HG03025 (cell line): ENCODE measurements at regions not wholly inside any gene's neighbourhood (a gene's known extent, or its start where the extent isn't known, plus 50 kb on each side); places are given as distances from the start of the nearest gene placed in this dataset.

Source experiments
- ATAC-seq: cut with Tn5 transposase; IDR thresholded peaks from one replicate; pipeline ENCODE4 v1.9.1; 2021; ENCODE audit warnings: mild to moderate bottlenecking, moderate library complexity; ENCODE audit not compliant: unreplicated experiment, low FRiP score

DNA sequence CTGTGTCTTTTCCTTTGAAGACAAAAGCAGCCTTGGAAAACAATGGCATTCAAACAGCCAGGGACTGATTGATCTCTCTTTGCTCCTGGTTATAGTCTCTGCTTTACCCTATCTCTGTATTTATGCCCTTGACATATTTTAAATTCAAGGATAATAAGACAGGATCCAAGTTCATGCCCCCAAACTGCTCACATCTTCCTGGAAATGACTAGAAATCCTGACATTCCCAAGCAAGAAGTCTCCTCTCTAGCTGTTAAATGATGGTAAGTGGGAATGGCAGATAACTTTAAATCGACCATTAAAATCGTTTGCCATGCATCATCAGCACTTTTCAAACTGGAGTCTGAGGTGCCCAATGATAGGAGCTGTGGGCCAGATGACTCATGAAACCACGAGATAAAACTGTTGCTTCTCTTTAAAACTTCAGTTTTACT, 435.6 kb downstream of the FOXO1 start:
- no peak for ATAC-seq

DNA sequence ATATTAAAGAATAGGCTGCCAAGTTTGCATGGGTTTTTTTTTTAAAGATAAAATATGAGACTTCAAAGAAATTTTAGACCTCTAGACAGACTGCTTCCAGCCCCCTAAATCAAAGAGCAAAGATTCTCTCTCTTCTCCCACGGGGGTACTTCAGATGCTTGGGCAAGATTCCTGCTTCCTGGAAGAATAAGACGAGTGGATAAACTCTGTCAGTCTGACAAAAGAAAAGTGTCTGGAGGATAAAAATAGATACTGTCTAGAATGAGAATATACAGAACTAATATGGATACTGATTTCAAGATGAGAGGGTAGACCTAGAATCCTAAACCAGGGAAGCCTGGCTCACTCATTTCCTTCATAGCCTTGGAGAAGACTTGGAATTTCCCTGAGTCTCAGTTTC, 435.1 kb downstream of the FOXO1 start:
- ATAC-seq, result no peak

DNA sequence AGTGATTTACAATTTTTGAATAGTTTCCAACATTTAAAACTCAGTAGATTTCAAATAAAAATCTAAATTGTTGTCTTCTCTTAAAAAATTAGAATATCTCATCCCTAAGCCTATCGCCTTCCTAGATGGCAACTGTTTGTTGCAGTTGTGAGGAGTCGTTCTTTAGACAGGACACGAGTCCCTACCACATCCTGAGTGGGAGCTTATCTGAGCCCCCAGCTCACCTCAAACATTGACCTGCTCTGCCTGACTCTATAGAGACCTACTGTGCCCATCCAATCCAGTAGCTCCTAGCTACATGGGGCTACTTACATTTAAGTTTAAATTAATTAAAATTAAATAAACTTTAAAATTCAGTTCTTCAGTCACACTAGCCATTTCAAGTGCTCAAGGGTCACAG, 434.7 kb downstream of the FOXO1 start:
- ATAC-seq, result no peak

DNA sequence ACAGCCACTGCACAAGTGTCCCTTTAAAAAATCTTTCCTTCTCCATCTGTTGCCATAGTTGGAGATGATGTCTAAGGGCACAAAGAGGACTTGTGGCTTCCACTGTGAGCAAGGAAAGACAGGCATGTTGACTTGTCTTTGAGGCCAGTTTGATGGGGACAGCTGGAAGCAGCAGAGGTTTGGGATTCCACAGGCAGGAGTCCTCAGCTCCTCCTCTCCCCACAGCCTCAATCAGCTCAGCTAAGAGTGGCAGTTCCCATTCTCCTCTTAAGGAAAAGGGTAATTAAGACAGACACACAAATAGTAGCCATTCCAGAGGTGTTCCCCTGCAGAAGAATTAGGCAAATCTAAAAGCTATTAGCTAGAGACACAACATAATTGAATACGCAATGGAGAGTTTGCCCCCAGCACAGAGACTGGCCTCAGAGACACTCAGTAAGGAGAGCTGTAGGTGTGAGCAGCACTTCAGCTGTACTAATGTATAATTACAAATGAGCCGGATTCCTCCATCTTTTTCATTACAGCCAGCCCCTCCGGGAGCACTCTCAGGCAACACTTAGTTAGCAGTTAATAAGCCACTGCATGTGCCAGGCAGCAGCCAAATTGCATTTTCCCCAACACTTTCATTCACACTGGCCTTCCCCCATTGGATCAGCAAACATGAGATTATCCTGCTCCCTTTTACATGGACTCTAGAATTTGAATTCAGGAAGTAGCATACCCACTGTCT, 434.0 kb downstream of the FOXO1 start:
- ATAC-seq, result no peak

DNA sequence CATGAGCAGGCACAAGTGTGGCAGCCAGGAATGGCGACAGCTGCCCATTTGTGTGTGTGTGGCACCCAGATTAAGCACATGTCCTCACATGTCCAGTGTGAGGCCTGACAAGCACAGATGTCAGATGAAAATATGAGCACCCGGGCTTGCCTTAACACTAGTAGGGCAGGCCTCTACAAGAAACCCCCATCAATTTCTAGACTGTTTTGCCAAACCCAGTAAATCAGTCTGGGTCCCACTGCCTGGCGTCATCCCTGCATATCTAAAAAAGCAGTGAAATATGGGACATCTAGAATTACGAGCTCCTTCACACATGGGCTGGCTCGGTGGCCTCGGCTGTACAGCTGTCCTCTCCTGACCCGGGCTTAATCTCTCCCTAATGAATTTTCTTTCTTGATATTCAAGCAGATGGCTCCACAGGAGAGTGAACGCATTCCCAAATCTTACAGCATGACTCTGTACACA, 432.7 kb downstream of the FOXO1 start:
- ATAC-seq, result no peak

DNA sequence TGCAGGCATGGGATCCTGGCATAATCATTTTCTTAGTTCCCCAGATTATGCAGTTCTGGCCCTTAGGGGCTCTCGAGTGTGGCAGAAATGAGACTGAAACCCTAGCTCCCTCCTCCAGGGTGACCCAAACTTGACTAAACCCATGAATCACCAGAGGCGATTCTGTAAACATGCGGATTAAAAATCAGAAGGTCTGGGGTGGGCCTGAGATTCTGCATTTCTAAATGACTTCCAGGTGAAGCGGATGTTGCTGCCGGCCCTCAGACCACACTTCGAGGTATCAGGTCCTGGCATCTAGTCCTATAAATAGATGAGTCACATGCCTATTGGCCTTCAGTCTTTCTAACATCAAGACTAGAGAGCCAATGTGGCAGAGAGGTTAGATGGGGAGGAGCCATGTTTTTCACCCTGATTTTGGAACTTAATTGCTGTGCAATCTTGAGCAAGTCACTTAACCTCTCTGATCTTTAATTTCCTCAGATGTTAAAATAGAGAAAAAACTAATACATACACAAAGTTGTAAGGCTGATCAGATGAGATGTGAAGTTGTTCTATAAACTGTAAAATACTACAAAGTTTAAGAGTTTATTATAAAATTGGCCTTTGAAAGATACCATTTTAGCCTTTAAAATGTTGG, 431.2 kb downstream of the FOXO1 start:
- ATAC-seq, result no peak

DNA sequence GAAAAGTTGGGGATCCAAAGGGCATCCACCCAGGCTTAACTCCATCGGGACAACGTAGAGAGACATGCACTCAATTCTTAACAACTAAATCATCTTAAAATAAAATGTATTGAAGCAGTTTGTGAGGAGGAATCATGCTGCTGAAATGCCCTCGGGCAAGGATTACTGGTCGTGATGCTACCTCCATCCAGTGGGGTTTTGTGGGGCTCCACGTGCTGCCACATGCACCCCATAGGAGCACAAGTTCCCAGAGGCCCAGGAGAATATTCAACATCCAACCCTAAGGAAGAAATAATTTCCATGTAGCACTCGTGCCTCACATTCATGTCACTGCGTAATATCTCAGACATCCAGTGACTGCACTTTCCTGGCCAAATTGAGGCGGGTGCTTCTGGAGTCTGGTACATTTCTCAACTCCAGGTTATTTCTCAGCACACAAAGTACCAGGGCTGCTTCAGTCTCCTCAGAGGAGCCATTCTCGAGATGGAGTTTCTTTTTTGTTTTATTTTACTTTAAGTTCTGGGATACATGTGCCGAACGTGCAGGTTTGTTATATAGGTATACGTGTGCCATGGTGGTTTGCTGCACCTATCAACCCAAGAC, 429.8 kb downstream of the FOXO1 start:
- no peak for ATAC-seq

DNA sequence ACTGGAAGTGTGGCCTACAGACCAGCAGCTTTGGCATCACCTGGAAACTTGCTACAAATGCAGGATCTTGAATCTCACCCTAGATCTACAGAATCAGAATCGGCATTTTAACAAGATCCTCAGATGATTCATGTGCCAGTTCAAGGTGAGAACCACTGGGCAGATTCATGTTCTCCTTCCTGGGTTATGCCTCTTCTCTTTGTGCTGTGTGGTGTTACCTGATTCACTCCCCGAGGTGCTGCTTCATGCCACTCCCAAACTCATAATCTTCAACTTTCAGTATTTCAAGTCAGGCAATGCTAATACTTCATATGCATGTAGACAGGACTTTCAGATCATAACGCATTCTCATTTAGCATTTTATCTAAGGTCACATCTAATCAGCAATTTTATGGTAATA, 427.7 kb downstream of the FOXO1 start:
- no peak for ATAC-seq

DNA sequence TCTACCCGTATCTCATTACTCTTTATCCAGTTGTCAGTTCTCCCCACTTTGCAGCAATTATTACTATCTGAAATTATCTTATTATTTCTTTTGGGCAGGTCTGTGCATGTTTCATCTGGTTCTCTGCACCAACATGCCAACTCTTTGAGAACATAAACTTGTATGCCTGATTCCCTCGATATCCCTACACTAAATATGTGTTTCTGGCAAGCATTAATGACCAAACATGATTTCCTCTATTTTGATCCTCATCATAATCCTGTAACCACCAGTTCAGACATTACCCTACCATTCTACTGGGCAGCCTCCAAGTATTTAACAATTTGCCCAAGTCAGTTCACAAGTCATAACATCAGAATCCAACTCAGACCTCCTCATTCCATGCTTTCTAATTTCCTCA, 426.1 kb downstream of the FOXO1 start:
- no peak for ATAC-seq

DNA sequence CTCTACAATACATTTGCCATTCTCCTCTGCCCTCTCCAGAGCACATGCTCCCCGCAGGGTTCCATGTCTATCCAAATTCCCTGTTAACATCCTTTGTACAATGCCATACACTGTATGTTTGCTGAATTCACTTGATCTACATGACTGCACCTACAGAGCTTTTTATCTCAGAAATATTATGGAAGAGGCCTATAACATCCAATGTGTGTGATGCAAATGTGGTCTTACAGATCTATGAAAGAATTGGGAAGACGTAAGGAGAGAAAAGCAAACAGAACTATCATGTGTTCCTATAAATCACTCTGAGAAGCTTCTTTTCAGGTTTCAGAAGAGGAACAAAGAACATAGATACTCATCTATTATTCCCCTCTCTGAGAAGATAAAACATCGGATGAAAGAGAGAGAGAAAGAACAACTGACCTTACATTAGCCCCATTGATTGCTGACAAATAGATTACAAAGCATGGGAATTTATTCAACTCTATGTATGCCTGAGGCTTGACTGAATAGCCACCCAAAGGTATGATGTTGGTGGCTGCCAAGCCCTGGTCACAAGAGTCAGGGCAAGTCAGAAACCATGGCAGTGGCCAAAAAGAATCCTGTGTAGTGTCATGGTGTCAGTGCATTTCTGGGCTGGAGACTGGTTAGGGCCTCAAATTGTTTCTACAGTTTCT, 425.2 kb downstream of the FOXO1 start:
- ATAC-seq, result no peak

DNA sequence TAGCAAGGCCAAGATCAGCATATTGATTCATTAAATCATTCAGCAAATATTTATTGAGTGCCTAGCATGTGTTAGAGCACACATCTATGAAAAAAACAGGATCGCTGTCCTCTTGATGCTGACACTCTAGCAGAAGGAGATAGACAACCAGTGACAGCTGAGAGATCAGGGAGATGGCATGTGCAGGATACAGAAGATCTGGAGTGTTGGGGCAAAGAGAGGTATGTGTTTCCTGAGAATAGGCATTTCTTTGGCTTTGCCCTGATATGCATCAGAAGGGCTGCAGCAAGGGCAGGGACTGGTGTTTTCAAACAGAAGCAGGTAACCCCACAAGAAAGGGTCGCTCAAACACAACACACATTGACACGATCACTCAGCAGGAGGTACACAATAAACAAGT, 423.4 kb downstream of the FOXO1 start:
- ATAC-seq, result no peak

DNA sequence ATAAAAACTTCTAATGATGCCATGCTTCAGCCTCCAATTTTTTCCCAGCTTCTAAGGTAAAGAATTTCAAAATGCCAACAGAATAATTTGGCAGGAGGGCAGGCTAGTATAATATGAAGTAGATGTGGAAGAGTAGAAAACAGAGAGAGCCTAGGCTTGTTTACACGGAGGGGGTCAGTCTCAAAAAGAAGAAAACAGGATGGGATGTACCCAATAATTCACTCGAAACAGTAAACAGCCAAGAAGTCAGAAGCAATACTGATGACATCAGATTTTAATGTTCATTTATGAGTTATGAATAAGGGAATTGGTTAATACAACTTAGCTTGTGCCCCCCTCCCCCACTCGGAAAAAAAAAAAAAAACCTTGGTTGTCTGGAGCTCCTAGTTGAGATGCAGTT, 422.5 kb downstream of the FOXO1 start:
- ATAC-seq, result no peak

DNA sequence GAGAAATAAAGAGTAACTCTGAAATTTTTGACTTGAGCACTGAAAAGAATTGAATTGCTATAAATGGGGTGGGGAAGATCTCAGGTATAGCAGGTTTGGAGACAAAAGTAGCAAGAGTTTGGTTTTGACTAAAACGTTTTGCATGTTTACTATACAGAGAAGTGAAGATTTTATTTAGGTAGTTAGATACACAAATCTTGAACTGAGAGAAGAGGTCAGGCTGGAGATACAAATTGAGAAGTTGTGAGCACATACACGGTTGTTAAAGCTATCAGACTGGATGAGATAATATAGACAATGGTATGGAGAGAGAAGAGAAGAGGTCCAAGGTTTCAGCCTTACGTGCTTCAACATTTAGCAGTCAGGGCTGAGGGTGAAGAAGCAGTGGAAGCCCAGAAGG, 420.9 kb downstream of the FOXO1 start:
- ATAC-seq, result no peak

DNA sequence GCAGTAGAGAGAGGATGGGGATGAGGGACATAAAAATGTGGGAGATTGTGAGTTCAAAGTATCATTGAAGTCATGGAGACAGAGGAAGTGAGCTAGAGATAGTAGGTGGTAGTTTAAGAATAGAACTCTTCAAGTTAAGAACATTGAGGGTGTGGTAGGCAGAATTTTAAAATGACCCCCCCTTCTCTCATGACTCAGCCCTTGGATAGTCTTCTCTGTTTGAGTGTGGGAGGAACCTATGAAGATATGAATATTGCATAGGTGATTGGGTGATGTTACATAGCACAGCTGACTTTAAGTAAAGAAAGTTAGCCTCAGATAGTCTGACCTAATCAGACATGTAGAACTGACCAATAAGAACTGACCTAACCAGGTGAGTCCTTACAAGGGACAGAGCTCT, 418.6 kb downstream of the FOXO1 start:
- ATAC-seq, result no peak

DNA sequence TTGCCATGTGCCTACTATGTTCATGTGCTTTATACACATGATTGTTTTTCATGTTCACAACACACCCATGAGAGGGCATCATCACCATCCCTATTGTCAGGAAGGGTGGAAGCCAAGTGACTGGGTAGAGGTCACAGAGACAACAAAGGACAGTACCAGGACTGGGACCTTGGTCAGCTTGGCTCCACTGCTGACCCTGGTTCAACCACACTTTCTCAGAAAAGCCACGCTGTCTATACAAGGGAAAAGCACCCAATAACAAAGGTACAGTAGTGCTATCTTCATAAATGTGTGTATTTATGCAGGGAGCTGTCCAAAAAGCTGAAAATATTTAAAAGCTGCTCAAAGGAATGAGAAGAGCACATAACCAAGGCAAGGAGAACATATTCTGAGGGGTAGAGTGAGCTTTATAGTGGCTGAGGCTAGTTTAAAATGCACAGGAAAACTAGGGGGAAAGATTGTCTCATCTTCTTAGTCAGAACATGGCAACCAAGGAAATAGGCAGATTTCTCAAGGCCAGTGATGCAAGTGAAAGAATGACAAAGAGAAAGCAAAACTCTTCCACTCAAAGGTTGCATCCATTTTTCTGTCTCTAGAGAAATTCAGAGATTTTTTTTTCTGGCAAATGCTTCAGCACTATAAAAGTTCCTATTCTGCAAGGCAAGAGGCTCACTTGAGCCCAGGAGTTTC, 415.0 kb downstream of the FOXO1 start:
- no peak for ATAC-seq

DNA sequence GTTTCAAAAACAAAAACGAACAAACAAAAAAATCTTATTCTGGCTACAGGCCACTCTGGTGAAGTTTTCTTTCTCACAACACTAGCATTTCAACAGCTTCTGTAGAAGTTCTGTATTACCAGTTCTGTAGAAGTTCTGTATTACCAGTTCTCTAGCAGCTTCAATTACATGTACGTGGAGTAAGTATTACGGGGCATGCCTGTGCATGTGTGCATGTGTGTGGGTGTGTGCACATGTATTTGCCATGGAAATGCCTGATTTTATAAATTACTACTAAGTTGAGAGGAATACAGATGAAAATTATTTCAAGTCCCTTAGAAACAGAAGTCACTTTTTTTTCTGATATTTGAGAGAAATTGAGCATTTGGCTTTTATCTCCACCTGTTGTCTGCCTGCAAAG, 414.2 kb downstream of the FOXO1 start:
- ATAC-seq, result no peak

DNA sequence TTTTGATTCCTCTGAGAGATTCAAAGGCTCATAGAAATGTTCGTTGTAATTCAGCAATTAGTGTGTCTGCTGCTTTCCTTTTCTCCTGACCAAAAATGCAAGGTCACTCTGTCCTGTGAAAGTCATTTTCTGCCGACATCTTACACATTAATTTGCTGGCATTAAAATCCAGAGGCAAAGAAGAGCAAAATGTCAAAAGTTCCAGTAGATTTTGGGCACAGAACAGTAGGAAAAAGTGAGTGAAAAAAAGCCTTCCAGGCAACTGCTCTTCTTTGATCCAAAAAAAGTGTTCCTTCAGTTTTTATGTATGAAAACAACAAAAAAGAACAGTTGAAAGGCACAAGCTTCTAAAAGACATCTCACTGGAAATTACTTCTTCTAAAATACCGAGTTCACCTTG, 413.8 kb downstream of the FOXO1 start:
- ATAC-seq, result no peak

DNA sequence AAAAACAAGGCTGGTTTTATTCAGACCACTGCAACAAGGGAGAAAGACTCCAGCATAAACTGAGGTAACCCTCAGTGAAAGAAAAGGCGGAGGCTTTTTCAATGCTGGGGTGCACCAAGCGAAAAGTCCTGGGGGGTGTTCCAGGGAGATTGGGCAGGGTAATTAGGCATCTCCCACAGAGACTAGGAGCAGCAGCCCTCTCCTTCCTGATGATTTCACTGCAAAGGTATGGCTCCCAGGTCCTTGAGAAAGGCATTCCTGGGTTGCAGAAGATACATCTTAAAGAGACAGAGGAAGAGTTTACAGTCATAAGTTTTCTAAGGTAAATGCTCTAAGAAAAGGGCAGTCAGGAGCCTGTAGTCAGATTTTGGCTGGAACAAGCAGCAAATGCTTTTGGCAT, 412.0 kb downstream of the FOXO1 start:
- ATAC-seq, result no peak

DNA sequence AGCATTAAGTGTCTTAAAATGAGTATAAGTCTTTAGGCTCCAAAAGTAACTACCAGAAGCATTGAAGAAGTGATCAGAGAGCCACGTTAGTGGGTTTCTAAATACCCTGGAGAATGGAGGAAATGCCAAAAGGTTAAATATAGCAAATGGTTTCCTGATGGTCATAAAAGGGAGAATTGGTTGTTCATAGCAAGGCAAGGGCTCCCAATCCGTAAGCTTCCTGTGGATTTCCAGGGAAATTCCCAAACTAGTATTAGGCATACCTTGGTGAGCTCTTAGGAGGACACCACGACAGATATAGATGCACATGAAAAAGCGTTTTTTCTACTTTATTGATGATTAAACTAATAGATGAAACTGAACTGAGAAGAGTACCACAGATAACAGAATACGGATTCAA, 410.9 kb downstream of the FOXO1 start:
- no peak for ATAC-seq

DNA sequence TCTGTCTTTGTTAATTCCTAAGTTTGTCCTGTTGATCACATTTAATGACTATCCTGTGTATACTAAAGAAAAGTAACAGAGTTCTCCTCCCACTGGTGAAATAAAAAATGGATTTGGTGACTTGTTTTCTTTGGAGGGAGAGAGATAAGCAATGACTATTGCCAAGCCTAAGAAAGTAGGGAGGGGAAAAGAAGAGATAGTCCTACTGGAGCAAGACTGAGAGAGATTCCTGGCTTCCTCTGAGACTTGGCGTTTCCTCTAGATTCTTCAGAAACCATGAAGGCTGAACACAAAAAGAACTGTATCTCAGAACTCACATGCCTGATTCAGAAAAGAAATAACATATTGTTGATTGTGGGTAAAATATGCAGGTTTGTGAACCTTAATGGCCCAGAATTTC, 406.5 kb downstream of the FOXO1 start:
- no peak for ATAC-seq

DNA sequence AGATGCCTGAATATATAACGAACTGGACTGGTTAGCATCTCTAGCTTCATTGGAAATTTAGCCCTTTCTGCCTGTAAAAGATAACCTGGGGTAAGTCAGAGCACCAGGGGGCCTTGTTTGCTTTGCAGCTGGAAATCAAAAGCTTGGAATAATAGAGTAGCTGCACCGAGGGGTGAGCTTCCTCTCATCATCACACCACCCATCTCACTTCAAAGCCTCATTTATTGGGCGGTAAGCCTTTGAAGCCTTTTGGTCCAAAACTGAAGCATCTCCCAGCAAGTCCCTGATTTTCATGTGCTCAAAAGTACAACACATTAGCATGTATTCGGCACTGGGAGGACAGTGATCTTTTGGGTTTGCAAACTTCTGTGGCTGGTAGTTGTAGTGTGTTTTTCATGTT, 405.1 kb downstream of the FOXO1 start:
- ATAC-seq, result no peak
